ENCODE measurements at regions not wholly inside any gene's neighbourhood (a gene's known extent, or its start where the extent isn't known, plus 50 kb on each side); places are given as distances from the start of the nearest gene placed in this dataset.

DNA sequence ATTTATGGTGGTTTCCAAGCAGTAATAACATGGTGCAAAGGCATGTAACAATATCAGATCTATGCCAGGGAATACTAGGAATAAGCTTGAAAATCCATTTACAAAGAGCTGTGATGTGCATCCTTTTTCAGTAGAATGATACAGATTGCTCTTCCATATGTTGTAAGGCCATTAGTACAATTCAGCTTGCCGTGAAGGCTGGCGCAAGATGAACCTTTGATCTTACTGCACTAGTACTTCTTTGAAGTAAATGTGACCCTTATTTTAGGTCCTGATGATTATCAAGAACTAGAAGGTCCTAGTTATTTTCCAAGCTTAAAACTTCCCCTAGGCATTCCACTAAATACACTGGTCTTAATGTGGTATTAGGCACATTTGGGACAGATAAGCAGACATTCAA is 210.1 kb upstream of the CD96 start:
- no peaks in the 10 kb centered on the region for H3K79me2 ChIP-seq (ENCODE audit: control insufficient read depth, insufficient read depth, low read length)
- no peaks in the 10 kb centered on the region for H3K9me3 ChIP-seq (ENCODE audit: control insufficient read depth, insufficient read depth, low read depth, low read length)
- TF ChIP-seq EZH2 (IDR thresholded peaks at IDR 0.05; ENCODE audit: low read length, missing control alignments): no peak
- TF ChIP-seq, protein P1, sequence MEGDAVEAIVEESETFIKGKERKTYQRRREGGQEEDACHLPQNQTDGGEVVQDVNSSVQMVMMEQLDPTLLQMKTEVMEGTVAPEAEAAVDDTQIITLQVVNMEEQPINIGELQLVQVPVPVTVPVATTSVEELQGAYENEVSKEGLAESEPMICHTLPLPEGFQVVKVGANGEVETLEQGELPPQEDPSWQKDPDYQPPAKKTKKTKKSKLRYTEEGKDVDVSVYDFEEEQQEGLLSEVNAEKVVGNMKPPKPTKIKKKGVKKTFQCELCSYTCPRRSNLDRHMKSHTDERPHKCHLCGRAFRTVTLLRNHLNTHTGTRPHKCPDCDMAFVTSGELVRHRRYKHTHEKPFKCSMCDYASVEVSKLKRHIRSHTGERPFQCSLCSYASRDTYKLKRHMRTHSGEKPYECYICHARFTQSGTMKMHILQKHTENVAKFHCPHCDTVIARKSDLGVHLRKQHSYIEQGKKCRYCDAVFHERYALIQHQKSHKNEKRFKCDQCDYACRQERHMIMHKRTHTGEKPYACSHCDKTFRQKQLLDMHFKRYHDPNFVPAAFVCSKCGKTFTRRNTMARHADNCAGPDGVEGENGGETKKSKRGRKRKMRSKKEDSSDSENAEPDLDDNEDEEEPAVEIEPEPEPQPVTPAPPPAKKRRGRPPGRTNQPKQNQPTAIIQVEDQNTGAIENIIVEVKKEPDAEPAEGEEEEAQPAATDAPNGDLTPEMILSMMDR (conservative IDR thresholded peaks at IDR 0.05 in 1 of 2, IDR thresholded peaks at IDR 0.05 in 1 of 2; ENCODE audit: low read depth in 1 of 2, low read length in 2 of 2): no peak
- no peak overlapping the region for H2AFZ ChIP-seq (ENCODE audit: low read length)
- H3K9ac ChIP-seq (ENCODE audit: insufficient read depth, low read length): no peak overlapping the region
- H3K27ac ChIP-seq (ENCODE audit: insufficient read depth, low read length): no peak overlapping the region
- no peaks in the 10 kb centered on the region for H3K4me1 ChIP-seq (ENCODE audit: control insufficient read depth, extremely low read depth, insufficient read depth, low read length)
- no peak overlapping the region for H3K4me3 ChIP-seq (replicated peaks in 1 of 4; ENCODE audit: control extremely low read depth in 1 of 4, insufficient read depth in 1 of 4, low read depth in 3 of 4, low read length in 4 of 4)
- no peaks in the 10 kb centered on the region for H3K27me3 ChIP-seq (ENCODE audit: control insufficient read depth, insufficient read depth, low read length)
- no peak for DNase-seq (ENCODE audit: low read depth in 2 of 2)
- H4K20me1 ChIP-seq (ENCODE audit: control insufficient read depth, extremely low read depth, insufficient read depth, low read length): no peaks in the 10 kb centered on the region
- H3K36me3 ChIP-seq (ENCODE audit: control insufficient read depth, insufficient read depth, low read length): no peaks in the 10 kb centered on the region
- H3K4me2 ChIP-seq (ENCODE audit: extremely low read depth, insufficient read depth, low read length): no peak overlapping the region

DNA sequence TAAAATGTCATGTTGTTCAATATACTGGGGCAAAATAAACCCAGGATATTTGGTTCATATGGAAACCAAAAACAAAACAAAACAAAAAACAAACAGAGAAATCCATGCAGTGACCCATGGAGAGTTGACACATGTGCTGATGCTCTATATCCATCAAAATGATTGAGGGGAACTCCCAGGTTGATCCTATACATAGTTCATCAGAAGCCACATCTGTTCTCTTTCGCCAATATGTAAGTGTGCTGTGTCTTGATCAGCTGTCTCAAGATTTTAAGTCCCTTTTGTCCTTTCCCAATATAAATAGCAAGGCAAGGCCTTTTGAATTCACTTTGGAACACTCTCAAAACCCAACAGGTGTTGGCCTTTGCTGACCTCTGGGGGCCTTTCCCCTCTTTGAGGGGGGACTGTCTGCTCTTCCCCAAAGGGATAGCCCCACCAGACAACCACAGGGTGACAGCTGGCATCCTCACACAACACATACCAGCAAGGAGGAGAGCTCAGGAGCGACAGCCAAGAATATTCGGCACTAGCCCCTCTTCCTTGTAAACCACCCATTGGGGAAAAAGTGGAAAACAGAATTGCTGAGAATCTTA is 209.4 kb upstream of the CD96 start:
- Histone ChIP-seq H3K9me3 (ENCODE audit: control insufficient read depth, insufficient read depth, low read depth, low read length) (no peaks in the 10 kb centered on the region), H3K27ac (ENCODE audit: insufficient read depth, low read length) (no peak overlapping the region), H3K36me3 (ENCODE audit: control insufficient read depth, insufficient read depth, low read length) (no peaks in the 10 kb centered on the region), H3K4me3 (replicated peaks in 1 of 4; ENCODE audit: control extremely low read depth in 1 of 4, insufficient read depth in 1 of 4, low read depth in 3 of 4, low read length in 4 of 4) (no peak overlapping the region), H3K27me3 (ENCODE audit: control insufficient read depth, insufficient read depth, low read length) (no peaks in the 10 kb centered on the region), H3K4me1 (ENCODE audit: control insufficient read depth, extremely low read depth, insufficient read depth, low read length) (no peaks in the 10 kb centered on the region), H2AFZ (ENCODE audit: low read length) (no peak overlapping the region), H4K20me1 (ENCODE audit: control insufficient read depth, extremely low read depth, insufficient read depth, low read length) (no peaks in the 10 kb centered on the region), H3K79me2 (ENCODE audit: control insufficient read depth, insufficient read depth, low read length) (no peaks in the 10 kb centered on the region), H3K9ac (ENCODE audit: insufficient read depth, low read length) (no peak overlapping the region), H3K4me2 (ENCODE audit: extremely low read depth, insufficient read depth, low read length) (no peak overlapping the region)
- TF ChIP-seq, protein P1 (conservative IDR thresholded peaks at IDR 0.05 in 1 of 2, IDR thresholded peaks at IDR 0.05 in 1 of 2; ENCODE audit: low read depth in 1 of 2, low read length in 2 of 2): no peak
- no peak for TF ChIP-seq EZH2 (IDR thresholded peaks at IDR 0.05; ENCODE audit: low read length, missing control alignments)
- DNase-seq (ENCODE audit: low read depth in 2 of 2): no peak

DNA sequence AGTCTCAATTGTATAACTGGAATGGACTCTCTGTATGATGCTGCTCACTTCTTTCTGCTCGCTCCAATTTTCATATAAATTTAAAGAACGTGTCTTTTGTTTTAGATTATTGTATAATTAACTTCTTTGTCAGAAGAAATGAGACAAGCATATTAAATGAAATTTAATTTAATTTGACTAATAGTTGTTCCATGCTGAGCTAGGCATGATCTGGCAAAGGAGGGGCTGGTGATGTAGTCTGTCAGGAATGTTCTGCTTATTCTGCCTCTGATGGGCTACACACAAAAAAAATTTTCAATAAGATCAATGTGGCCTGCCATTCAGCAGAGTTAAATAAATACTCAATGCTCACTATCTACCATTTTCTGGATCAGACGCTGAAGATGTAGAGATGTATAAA is 208.4 kb upstream of the CD96 start:
- H3K27me3 ChIP-seq (ENCODE audit: control insufficient read depth, insufficient read depth, low read length): no peaks in the 10 kb centered on the region
- no peak overlapping the region for H3K4me2 ChIP-seq (ENCODE audit: extremely low read depth, insufficient read depth, low read length)
- DNase-seq (ENCODE audit: low read depth in 2 of 2): peak; percentile 35 to 50
- H3K4me1 ChIP-seq (ENCODE audit: control insufficient read depth, extremely low read depth, insufficient read depth, low read length): no peaks in the 10 kb centered on the region
- no peaks in the 10 kb centered on the region for H4K20me1 ChIP-seq (ENCODE audit: control insufficient read depth, extremely low read depth, insufficient read depth, low read length)
- no peaks in the 10 kb centered on the region for H3K9me3 ChIP-seq (ENCODE audit: control insufficient read depth, insufficient read depth, low read depth, low read length)
- no peaks in the 10 kb centered on the region for H3K36me3 ChIP-seq (ENCODE audit: control insufficient read depth, insufficient read depth, low read length)
- H3K4me3 ChIP-seq (replicated peaks in 1 of 4; ENCODE audit: control extremely low read depth in 1 of 4, insufficient read depth in 1 of 4, low read depth in 3 of 4, low read length in 4 of 4): no peak overlapping the region
- no peak overlapping the region for H2AFZ ChIP-seq (ENCODE audit: low read length)
- H3K27ac ChIP-seq (ENCODE audit: insufficient read depth, low read length): no peak overlapping the region
- H3K9ac ChIP-seq (ENCODE audit: insufficient read depth, low read length): no peak overlapping the region
- no peaks in the 10 kb centered on the region for H3K79me2 ChIP-seq (ENCODE audit: control insufficient read depth, insufficient read depth, low read length)
- no peak for TF ChIP-seq EZH2 (IDR thresholded peaks at IDR 0.05; ENCODE audit: low read length, missing control alignments)

All from fibroblast of lung (primary cell).